MM.1S (cell line): ENCODE measurements at regions not wholly inside any gene's neighbourhood (a gene's known extent, or its start where the extent isn't known, plus 50 kb on each side); places are given as distances from the start of the nearest gene placed in this dataset.

Experiments used
- DNase-seq: peaks from one replicate; pipeline ENCODE4 v3.0.0-alpha.2; 2015
- H2AFZ ChIP-seq: fragments of 300-600 bp; sonication (generic); 2 replicates; pipeline ENCODE4 v1.6.0; 2016; ENCODE audit warnings: antibody characterized with exemption, low read length
- H3F3A ChIP-seq: fragments of 300-600 bp; sonication (generic); 2 replicates; pipeline ENCODE4 v1.6.1; 2016; ENCODE audit warnings: mild to moderate bottlenecking, antibody characterized with exemption, low read length, moderate library complexity, mixed read lengths; ENCODE audit not compliant: insufficient read depth
- H3K27ac ChIP-seq: fragments of 300-600 bp; sonication (generic); 2 replicates; pipeline ENCODE4 v1.5.1; 2016; ENCODE audit warnings: mild to moderate bottlenecking, low read length
- H3K27me3 ChIP-seq: fragments of 300-600 bp; sonication (generic); replicated peaks from 2 replicates; pipeline ENCODE4 v1.6.0; 2016; ENCODE audit warnings: low read length; ENCODE audit not compliant: insufficient read depth
- H3K36me3 ChIP-seq: fragments of 300-600 bp; sonication (generic); replicated peaks from 2 replicates; pipeline ENCODE4 v1.6.1; 2016; ENCODE audit warnings: mild to moderate bottlenecking, low read length, mixed read lengths; ENCODE audit not compliant: insufficient read depth
- H3K4me1 ChIP-seq: fragments of 300-600 bp; sonication (generic); 2 replicates; pipeline ENCODE4 v1.6.1; 2016; ENCODE audit warnings: low read length, mixed read lengths
- H3K4me2 ChIP-seq: fragments of 300-600 bp; sonication (generic); 2 replicates; pipeline ENCODE4 v1.6.0; 2016; ENCODE audit warnings: low read depth, low read length
- H3K4me3 ChIP-seq: fragments of 300-600 bp; sonication (generic); 2 replicates; pipeline ENCODE4 v1.5.1; 2016; ENCODE audit warnings: low read length, mixed read lengths
- H3K79me2 ChIP-seq: fragments of 300-600 bp; sonication (generic); 2 replicates; pipeline ENCODE4 v1.6.1; 2016; ENCODE audit warnings: mixed run types, low read length, mixed read lengths
- H3K9ac ChIP-seq: fragments of 300-600 bp; sonication (generic); 2 replicates; pipeline ENCODE4 v1.6.1; 2016; ENCODE audit warnings: low read length, mixed read lengths
- H3K9me2 ChIP-seq: fragments of 300-600 bp; sonication (generic); replicated peaks from 2 replicates; pipeline ENCODE4 v1.6.1; 2016; ENCODE audit warnings: mild to moderate bottlenecking, low read length, mixed read lengths; ENCODE audit not compliant: insufficient read depth
- H3K9me3 ChIP-seq: fragments of 300-600 bp; sonication (generic); replicated peaks from 2 replicates; pipeline ENCODE4 v1.6.1; 2016; ENCODE audit warnings: mild to moderate bottlenecking, low read length, mixed read lengths; ENCODE audit not compliant: insufficient read depth
- H4K20me1 ChIP-seq: fragments of 300-600 bp; sonication (generic); 2 replicates; pipeline ENCODE4 v1.6.1; 2016; ENCODE audit warnings: mild to moderate bottlenecking, low read length, moderate library complexity, mixed read lengths; ENCODE audit not compliant: insufficient read depth
- CTCF ChIP-seq: fragments of 300-600 bp; sonication (generic); IDR thresholded peaks from 2 replicates; pipeline ENCODE4 v1.5.1; 2016; ENCODE audit warnings: antibody characterized with exemption, low read length, mixed read lengths
- EZH2 ChIP-seq: fragments of 300-600 bp; sonication (generic); optimal IDR thresholded peaks from 2 replicates; pipeline ENCODE3; 2017; ENCODE audit warnings: low read depth, mild to moderate bottlenecking, antibody characterized with exemption, low read length, mixed read lengths
- EZH2phosphoT487 ChIP-seq: fragments of 300-600 bp; sonication (generic); IDR thresholded peaks from 2 replicates; pipeline ENCODE4 v1.6.1; 2018; ENCODE audit warnings: antibody characterized with exemption, low read length

- no peaks in the 10 kb centered on the region for H3K4me1 ChIP-seq
- H3K9ac ChIP-seq: no peak overlapping the region
- H3K79me2 ChIP-seq: no peaks in the 10 kb centered on the region
- no peak overlapping the region for H2AFZ ChIP-seq
- no peaks in the 10 kb centered on the region for H3K36me3 ChIP-seq
- H3K9me3 ChIP-seq: no peaks in the 10 kb centered on the region
- H3K27ac ChIP-seq: no peak overlapping the region
- DNase-seq: no peak
- no peaks in the 10 kb centered on the region for H3F3A ChIP-seq
- no peaks in the 10 kb centered on the region for H4K20me1 ChIP-seq
- H3K4me3 ChIP-seq: no peak overlapping the region
- H3K4me2 ChIP-seq: no peak overlapping the region
- TF ChIP-seq EZH2 (no peak), EZH2phosphoT487 (no peak), CTCF (no peak)
- H3K9me2 ChIP-seq: no peaks in the 10 kb centered on the region
- no peaks in the 10 kb centered on the region for H3K27me3 ChIP-seq
Observed at GRCh38 chr6:62615366-62616015, 329.5 kb upstream of the KHDRBS2 start.

- Histone ChIP-seq H3K4me2 (no peak overlapping the region), H4K20me1 (no peaks in the 10 kb centered on the region), H3K4me1 (no peaks in the 10 kb centered on the region), H3K36me3 (no peaks in the 10 kb centered on the region), H3K9me3 (no peaks in the 10 kb centered on the region), H3F3A (no peaks in the 10 kb centered on the region), H3K4me3 (no peak overlapping the region), H3K79me2 (no peaks in the 10 kb centered on the region), H2AFZ (no peak overlapping the region), H3K9me2 (no peaks in the 10 kb centered on the region), H3K27ac (no peak overlapping the region), H3K27me3 (no peaks in the 10 kb centered on the region), H3K9ac (no peak overlapping the region)
- TF ChIP-seq EZH2 (no peak), EZH2phosphoT487 (no peak), CTCF (no peak)
- no peak for DNase-seq
Observed at GRCh38 chr6:62614442-62614841, 328.4 kb upstream of the KHDRBS2 start.

GRCh38 chr6:62613928-62614327 is 327.9 kb upstream of the KHDRBS2 start:
- TF ChIP-seq EZH2phosphoT487: no peak
- no peak for TF ChIP-seq EZH2
- TF ChIP-seq CTCF: no peak
- H3K36me3 ChIP-seq: no peaks in the 10 kb centered on the region
- H3F3A ChIP-seq: no peaks in the 10 kb centered on the region
- H3K9me3 ChIP-seq: no peaks in the 10 kb centered on the region
- DNase-seq: no peak
- no peaks in the 10 kb centered on the region for H3K9me2 ChIP-seq
- H4K20me1 ChIP-seq: no peaks in the 10 kb centered on the region
- H3K4me1 ChIP-seq: no peaks in the 10 kb centered on the region
- H3K27me3 ChIP-seq: no peaks in the 10 kb centered on the region
- H3K4me2 ChIP-seq: no peak overlapping the region
- H3K9ac ChIP-seq: no peak overlapping the region
- no peaks in the 10 kb centered on the region for H3K79me2 ChIP-seq
- H2AFZ ChIP-seq: no peak overlapping the region
- no peak overlapping the region for H3K4me3 ChIP-seq
- H3K27ac ChIP-seq: no peak overlapping the region
